ENCODE measurements at regions not wholly inside any gene's neighbourhood (a gene's known extent, or its start where the extent isn't known, plus 50 kb on each side); places are given as distances from the start of the nearest gene placed in this dataset.

DNA sequence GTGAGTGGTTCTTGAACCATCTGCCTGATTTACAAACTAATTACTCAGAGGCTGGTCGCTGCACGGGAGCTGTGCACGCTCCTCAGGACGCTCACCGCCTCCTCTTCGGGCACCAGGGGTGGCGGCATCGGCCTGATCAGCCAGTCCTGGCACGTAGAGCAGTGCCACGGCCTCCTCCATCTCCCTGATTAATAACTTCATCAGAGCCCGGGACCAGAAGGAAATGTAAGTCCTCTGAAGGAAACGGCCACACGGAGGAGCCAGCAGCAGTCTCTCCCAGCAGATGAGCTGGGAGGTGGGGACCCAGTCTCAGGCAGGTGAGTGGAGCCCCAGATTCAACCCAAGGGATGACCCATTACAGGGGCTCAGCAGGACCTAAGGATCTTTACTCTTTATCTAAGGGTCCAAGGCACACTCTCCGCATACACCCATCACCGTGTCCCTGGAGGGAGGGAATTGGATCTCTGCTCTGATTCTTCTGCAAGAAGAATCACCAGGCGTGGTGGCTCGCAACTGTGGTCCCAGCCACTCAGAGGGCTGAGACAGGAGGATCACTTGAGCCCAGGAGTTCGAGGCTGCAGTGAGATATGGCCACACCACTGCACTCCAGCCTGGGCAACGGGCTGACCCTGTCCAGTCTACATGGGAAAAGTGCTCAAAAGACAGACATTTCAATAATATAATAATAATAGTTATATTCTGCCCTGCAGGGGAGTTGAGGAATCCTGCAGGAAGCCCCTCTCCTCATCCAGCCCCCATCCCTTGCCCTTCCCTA lies 366.5 kb downstream of the SEC14L1 start:
- DNase-seq = peak in 1 of 2 experiments; percentile 17

DNA sequence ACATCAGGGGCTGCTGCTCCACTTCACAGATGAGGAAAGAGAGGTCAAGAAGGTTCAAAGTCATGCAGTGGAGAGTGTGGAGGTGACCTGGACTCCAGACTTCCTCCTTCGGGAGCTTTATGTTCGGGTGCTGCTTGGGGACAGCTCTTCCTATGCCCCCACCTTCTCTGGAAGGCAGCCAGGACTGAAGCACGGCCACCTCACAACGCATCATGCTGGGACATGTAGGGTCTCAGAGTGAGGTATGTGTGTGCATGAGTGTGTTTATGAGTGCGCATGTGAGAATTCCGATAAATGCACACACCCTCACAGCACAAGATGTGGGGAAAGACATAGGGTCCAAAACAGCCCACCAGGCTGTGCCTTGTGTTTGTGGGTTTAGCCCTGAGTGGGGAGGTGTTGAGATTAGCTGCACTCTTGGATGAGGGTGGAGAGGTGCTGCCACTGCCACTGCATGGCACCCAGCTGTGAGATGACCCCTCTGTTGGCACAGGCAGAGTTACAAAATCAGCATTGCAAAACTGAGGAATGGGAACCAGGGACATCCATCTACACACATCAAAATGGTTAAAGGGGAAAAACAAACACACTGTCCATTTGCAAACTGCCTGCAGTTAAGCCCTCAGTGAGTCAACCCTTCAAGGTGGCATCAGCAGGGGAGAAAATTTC lies 367.4 kb downstream of the SEC14L1 start:
- DNase-seq = no peak

DNA sequence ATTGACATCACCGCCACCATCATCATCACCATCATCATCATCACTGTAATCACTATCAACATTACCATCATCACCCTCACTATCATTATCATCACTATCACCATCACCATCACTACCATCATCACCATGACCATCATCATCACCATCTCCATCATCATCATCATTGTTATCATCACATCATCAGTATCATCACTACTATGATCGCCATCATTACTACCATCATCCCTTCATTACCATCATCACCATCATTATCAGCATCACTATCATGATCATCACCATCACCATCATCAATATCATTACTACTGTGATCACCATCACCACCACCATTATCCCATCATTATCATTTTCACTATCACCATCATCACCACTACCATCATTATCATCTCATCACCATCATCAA lies 368.3 kb downstream of the SEC14L1 start:
- DNase-seq = no peak

DNA sequence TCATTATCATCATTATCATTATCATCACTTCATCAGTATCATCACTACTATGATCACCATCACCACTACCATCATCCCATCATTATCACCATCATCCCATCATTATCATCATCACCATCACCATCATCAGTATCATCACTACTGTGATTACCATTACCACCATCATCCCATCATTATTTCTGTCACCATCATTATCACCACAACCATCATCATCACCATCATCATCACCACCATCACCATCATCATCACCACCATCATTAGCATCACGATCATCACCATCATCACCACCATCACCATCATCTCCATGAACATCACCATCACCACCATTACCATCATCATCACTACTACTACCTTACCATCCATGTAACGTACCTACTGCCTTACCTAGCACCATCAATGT lies 368.8 kb downstream of the SEC14L1 start:
- DNase-seq = no peak

DNA sequence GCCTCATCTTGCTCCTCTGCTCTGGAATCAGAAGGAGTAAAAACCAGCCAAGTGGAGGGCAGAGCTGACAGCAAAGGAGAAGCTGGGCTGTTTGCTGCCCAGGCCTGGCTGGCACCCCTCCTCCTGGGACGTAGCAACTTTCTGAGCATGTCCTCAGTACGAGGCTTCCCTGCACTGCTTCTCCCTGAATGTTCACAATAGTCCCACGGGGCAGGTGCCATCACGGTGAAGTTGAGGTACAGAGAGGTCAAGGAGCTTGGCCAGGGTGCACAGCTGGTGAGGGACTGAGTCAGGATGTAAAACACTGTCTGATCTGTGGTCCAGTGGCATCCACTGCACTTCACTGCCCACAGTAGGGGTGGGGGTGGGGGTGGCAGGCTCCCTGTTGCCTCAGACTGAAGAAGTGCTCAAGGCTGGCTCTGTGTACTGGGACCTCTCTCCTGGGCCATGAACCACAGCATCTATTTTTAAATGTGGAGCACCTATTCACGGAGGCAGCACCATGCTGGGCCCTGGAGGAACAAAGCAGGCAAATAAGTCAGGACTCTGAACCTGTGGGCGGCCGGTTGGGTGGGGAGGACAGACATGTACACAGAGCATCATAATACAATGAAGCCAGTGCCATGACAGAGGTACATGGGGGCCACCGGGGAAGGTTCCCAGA lies 369.5 kb downstream of the SEC14L1 start:
- no peak for DNase-seq

DNA sequence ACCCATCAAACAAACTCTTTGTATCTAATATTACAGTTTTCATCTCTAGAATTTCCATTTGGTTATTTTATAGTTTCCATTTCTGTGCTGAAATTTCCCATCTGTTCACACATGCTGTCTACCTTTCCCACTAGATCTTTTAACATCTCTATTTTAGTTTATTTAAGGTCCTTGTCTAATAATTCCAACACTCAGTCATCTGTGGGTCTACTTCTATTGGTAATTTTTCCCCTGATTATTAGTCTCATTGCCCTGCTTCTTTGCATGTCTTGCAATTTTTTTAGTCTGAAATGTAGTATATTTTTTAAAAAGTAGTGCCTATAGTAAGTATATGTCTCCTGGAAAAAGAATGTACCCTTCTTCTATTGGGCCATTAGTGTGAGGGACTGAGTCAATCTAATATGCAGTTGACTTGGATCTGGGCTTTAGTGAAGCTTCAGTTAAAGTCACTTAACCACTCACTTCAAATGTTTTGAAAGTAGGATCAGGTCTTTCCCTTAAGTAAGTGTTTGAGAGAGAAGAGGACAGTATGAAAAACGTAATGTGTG lies 370.8 kb downstream of the SEC14L1 start:
- DNase-seq = no peak

DNA sequence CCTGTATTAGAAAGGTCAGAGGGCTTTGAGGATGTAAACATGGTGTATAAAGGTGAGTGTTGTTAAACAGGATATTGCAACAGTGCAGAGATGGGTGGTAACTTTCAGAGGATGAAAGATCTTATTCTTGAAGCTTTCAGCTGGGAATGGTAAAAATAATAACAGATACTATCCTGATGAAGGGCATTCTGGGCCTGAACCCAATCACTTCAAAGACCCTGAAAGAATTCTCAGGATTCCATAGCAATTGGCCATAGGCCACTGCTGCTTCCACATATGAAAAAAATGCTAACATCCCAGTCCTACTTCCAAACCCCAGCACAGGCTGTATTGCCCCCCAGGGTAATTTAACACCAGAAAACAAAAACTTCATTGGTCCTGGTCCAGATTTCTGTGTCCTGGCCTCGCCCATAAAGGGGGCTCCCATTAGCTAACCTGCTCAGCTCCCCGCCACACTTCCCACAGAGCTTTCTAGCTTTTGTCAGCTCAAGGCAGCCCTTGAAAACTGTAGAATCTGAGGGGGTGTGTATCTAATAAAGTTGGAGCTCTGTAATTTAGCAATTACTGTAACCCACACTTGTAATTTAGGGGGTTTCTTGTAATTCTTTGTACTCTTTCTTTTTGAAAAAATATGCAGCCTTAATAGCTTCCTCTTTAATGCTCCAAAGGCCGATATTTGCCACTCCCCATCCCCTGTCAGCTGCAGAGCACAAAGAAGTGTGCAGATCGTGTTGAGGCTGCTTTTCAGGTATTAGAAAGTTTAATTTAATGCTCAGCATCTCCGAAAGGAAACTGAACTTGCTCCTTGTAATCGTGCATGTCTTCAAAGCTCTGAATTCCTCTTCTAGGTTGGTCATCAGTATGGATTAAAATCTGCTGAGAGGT lies 371.5 kb downstream of the SEC14L1 start:
- DNase-seq = no peak

DNA sequence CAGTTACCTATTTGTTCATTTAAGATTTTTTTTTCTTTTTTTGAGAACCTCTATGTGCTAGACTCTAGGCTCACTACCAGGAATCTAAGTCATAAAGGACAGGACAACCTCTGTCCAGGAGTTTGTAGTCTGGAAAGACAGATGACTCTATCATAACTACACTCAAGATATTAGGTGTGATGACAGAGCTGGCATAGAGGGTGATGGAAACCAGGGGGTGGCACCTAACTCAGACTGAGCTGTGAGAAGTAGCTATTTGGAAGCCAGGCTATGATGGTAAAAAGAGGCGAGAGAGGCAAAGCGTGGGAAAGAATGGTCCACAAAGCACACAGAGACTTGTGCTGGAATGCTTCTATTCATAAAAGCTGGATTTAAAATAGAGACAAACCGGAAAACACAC lies 372.3 kb downstream of the SEC14L1 start:
- DNase-seq = no peak

DNA sequence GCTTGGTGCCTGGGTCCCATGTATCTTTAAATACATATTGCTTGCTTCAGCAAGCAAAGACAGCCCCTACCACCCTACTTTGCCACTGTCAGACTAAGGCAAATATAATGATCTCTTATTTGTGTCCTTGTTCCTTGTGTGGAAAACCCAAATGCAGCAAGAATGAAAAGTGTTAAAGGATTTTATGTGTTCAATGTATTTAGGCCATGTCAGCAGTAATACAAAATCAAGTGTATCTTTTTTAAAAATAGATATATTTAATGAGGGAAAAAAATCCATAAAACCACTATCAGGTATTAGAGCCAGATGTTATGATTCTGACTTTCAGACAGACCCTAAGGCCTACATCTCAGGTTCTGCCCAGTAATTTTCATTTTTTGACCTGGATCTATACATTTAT lies 374.5 kb downstream of the SEC14L1 start:
- DNase-seq = no peak

DNA sequence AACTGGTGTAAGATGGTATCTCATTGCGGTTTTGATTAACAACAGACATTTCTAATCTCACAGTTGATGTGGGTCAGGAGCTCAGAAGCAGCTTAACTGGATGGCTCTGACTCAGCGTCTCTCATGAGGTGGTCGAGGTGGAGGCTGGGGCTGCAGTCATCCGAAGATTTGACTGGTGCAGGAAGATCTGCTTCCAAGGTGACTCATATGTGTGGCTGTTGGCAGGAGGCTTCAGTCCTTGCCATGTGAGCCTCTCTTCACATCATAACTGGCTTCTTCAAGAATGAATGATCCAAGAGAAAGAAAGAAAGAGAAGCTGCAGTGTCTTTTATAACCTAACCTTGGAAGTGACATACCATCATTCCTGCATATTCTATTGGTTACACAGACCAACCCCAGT lies 376.1 kb downstream of the SEC14L1 start:
- DNase-seq = no peak

DNA sequence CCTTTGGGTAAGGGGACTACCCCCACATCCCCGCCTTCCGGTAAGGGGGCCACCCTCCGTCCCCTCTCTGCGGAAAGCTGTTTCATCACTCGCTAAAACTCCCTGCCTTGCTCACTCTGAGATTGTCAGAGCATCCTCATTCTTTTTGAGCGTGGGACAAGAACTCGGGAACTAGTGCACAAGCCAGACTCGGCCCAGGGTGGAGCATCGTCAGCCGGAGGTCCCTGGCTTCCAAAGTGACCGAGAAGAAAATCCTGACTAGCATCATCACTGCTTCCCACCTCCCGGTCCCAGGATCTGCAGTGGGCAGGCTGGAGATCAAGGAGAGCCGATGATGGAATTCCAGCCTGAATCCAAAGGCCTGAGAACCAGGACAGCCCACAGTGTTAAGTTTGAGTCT lies 380.3 kb downstream of the SEC14L1 start:
- DNase-seq = no peak

DNA sequence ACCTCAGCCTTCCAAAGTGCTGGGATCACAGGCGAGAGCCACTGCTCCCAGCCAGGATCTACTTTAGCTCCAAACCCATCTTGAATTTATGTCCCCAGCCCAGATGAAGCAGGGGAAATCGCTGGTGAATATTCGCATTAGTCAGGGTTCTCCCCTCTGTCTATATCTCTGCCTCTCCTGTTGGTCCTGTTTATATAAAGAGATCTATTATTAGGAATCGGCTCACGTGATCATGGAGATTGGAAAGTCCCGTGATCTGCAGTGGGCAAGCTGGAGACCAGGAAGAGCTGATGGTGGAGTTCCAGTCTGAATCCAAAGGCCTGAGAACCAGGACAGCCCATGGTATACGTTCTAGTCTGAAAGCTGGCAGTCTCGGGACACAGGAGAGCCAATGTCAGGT lies 382.8 kb downstream of the SEC14L1 start:
- no peak for DNase-seq

DNA sequence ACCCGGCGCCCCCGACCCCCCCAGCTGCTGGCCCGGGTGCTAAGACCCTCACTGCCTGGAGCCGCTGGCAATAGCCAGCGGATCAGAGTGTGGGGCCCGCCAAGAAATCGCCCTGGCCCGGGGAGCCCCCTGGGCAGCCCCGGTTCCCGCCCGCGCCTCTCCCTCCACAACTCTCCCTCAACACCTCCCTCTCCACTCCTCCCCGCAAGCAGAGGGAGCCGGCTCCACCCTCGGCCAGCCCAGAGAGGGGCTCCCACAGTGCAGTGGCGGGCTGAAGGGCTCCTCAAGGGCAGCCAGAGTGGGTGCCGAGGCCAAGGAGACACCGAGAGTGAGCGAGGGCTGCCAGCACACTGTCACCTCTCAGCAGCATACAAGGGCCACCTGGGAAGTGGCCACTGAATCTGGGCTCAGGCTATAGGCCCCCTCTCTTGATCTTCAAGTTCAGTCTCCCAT lies 385.5 kb downstream of the SEC14L1 start:
- DNase-seq = no peak

DNA sequence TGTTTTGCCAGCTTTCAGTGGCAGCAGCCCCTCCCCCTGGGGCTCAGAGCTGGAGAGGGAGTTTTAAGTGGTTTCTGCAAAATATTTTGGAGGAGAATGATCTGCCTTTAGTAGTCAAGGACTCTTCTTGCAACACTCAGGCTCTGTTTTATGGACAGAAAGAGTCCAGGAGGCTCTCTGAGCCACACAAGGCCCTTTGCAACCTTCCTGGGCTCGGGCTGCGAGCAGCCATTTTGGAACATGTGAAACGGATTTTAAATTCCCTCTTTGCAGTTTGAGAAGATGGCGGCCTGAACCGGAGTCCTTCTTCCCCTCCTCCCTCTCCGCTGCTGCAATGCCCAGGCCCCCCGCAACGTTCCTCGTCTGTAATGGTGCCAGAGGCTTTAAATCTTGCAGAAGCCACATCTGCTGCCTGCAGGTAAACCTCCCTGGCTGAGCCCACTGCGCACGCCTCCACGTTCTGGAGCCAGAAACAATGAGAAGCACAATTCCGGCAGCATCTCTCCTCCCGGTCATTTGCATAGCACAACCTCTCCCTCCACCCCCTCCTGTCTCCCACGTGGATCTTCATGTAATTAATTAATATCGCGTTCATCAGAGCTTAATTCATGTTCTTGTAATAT lies 386.1 kb downstream of the SEC14L1 start:
- peak; percentile 60 to 81 for DNase-seq

DNA sequence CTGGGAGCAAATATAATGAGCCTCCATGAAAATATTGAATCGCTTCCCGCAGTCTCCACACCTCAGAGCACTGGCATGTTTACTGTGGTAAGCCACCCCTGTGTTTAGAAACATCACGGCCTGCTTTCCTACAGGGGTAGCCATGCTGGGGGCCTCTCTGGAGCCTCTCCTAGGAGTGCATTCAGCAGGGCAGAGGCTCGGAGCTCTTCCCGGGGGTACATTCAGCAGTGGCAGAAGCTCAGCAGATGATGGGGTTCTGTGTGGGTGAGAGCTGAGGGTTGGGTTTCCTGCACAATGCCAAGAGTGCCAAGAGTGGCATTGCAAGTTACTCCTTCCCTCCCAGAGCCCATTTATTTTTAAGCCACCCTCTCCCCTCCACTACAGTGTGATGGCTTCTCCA lies 386.6 kb downstream of the SEC14L1 start:
- DNase-seq = peak in 1 of 2 experiments; percentile 52

DNA sequence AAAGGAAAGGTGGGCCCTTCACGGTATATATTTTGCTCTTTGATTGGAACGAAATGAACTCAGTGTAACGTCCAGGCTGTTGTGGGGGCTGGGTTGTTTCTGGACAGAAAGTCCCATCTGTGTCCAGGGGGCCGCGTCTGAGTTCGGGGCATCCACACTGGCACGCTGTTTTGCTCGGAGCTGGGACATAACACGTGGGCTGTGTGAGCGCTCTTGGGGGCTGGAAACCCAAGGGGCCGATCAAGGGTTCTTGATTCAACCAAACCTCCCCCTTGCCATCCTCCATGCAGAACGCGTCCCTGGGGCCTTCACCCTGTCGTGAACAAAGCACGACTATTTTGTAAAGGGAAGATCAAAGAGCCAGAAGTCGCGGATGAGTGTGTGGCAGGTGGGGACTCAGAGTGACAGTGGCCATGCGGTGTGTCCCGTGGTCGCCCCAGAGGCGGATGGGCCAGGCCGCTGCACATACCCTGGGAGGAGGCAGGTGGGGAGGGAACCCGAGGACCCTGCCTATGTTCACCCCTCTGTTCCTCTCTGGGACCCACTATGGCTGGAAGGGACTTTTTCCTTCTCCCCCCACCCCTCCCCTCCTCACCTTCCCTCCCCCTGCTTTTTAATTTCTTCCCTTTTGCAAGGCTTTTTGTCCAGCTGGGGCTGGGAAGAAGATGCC lies 387.2 kb downstream of the SEC14L1 start:
- DNase-seq = peak in 1 of 2 experiments; percentile 29

DNA sequence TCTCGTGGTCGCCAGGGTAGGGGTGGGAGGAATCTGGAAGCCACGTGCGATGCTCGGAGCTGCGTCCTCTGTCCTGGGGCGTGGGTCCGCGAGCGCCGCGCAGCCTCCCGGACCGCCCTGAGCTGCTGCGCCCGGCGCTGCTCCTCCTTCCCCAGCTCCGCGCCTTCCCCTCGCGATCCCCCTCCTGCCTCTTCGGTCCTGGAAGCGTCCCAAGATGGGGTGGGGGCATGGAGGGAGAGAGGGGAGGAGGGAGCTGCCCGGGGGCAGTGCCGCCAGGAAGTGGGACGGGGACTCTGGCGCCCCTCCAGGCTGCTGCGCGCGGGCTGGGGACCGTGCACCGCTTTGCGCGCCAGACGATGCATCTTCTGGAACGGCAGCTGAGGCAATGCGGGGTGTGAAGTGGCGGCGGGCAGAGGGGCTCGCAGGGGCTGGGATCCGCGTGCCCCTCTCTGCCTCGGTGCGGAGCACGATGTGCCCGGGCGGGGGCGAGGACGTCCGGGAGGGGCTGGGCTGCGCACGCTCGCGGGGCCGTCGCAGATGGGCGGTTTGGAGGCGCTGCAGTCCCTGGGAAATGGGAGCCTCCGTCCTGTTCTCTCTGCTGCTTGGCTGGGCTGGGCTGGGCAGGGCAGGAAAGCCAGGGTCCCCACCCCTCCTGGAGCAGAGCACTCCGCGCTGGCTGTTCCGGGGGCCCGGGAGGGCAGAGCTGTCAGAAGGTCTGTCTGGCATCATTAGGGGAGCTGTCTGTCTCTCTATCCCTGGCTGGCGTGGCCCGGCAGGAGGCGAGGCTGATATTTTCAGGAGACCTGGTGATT lies 388.0 kb downstream of the SEC14L1 start:
- DNase-seq = peak; percentile 80 to 83

DNA sequence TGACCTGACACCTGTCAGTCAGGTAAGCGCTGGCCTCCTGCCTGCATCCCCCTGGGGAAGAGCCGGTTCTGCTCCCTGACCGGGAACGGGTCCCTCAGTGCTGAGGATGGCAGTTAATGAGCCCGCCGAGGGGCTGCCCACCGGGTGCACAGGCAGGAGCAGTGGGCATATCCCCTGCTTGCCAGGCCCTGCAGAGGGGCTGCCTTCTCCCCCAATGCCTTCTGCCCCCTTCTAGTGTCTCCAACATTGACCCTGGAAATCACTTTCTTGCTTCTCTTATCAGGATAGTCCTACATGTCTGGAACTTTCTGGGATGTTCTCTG lies 388.5 kb downstream of the SEC14L1 start:
- no peak for DNase-seq

DNA sequence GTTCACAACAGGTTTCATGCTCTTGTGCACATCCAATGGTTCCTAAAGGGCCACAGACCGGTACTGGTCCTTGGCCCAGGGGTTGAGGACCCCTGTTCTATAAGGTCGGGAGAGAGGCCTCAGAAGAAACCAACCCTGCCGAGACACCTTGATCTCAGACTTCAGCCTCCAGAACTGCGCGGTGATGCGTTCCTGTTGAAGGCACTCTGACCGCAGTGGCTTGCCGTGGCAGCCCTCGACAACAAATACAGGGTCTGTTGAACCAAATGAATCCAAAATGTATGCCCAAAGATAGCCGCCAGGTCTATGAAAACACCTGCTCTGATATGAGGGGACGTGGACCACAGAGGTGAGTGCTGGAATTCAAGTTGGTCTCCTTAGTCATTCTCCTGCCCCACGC lies 389.8 kb downstream of the SEC14L1 start:
- DNase-seq = no peak

DNA sequence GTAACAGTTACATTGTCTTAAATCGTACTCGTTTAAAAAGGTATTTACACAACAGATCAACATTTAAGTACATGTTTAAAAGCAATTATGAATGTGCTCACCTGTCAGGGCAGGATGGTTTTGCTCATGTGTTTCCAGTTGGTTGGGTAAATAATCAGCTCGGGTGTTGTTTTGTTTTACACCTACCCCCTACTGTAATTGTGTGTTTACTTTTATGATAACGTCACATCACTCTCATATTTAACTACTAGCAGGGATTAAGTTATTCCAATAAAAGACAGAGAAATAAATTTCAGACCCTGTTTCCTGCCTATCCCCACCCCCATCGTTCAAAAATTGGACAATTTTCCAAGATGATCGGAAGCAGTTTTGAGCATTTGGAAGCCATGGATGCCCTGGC lies 390.2 kb downstream of the SEC14L1 start:
- DNase-seq = no peak

DNA sequence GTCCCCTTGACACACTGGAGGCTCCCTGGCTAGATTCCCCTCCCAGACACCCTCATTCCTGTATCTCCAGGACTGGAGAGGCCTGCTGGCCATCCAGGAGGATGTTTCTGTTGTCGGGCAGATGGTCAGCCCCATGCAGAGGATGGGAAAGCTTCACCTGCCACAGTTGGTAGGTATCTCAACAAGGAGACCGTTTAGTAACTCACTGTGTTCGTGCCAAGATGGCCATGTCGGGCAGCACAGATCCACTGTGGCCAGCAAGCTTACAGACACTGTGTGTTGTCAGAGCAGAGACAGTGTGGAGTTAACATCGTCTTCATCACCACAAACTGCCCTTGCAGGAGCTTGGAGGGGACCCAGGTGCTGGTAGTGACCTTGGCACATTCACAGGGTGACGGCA lies 390.9 kb downstream of the SEC14L1 start:
- DNase-seq = no peak
